ENCODE measurements at regions not wholly inside any gene's neighbourhood (a gene's known extent, or its start where the extent isn't known, plus 50 kb on each side); places are given as distances from the start of the nearest gene placed in this dataset.

DNA sequence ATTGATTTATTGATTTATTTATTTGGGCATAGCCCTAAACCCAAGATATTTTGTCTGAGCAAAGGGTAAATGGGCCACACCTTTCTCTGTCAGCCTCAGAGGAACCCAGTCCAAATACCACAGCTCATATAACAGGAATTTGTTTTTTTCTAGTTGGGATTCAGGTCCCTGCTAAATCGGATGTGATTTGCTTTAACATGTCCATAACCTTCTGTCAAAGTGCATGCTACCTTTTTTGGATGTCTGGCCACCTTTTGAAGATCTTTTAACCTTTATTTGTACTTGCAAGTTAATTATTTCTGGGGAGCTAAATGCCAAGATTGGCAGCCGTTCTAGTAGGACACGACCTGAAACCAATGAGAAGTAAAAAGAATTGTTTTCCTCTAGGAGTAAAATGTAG is 303.2 kb upstream of the UBE2E3 start:
- no peak for TF ChIP-seq TAF1 (IDR thresholded peaks at IDR 0.05; ENCODE audit: borderline replicate concordance, insufficient read depth, low read length)
- TF ChIP-seq, protein P1, sequence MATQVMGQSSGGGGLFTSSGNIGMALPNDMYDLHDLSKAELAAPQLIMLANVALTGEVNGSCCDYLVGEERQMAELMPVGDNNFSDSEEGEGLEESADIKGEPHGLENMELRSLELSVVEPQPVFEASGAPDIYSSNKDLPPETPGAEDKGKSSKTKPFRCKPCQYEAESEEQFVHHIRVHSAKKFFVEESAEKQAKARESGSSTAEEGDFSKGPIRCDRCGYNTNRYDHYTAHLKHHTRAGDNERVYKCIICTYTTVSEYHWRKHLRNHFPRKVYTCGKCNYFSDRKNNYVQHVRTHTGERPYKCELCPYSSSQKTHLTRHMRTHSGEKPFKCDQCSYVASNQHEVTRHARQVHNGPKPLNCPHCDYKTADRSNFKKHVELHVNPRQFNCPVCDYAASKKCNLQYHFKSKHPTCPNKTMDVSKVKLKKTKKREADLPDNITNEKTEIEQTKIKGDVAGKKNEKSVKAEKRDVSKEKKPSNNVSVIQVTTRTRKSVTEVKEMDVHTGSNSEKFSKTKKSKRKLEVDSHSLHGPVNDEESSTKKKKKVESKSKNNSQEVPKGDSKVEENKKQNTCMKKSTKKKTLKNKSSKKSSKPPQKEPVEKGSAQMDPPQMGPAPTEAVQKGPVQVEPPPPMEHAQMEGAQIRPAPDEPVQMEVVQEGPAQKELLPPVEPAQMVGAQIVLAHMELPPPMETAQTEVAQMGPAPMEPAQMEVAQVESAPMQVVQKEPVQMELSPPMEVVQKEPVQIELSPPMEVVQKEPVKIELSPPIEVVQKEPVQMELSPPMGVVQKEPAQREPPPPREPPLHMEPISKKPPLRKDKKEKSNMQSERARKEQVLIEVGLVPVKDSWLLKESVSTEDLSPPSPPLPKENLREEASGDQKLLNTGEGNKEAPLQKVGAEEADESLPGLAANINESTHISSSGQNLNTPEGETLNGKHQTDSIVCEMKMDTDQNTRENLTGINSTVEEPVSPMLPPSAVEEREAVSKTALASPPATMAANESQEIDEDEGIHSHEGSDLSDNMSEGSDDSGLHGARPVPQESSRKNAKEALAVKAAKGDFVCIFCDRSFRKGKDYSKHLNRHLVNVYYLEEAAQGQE (IDR thresholded peaks at IDR 0.05; ENCODE audit: insufficient read depth in 1 of 2, low read depth in 2 of 2, low read length in 2 of 2), result no peak
- TF ChIP-seq SIN3A (IDR thresholded peaks at IDR 0.05; ENCODE audit: borderline replicate concordance, insufficient read depth, low read length), result no peak
